HG03520 (cell line): ENCODE measurements at regions not wholly inside any gene's neighbourhood (a gene's known extent, or its start where the extent isn't known, plus 50 kb on each side); places are given as distances from the start of the nearest gene placed in this dataset.
"Not testable (repeated sequence)": the region's sequence is repeated elsewhere in the genome, so short reads cannot be mapped to it uniquely, and the experiment has no call there.

Experiments
- ATAC-seq: cut with Tn5 transposase; IDR thresholded peaks from one replicate; pipeline ENCODE4 v1.9.1; 2021; ENCODE audit warnings: mild to moderate bottlenecking, moderate library complexity; ENCODE audit not compliant: unreplicated experiment

- no peak for ATAC-seq
These were observed 136.9 kb upstream of the FBXO11 start for GRCh38 chr2:48043131-48043700.

- no peak for ATAC-seq
These were observed 137.4 kb upstream of the FBXO11 start for GRCh38 chr2:48043746-48044145.

GRCh38 chr2:48045613-48046012 is 139.3 kb upstream of the FBXO11 start:
- ATAC-seq: no peak

GRCh38 chr2:48048476-48049171 is 142.3 kb upstream of the FBXO11 start:
- no peak for ATAC-seq

GRCh38 chr2:48049371-48049770 is 143.1 kb upstream of the FBXO11 start:
- no peak for ATAC-seq

GRCh38 chr2:48050711-48051110 is 144.4 kb upstream of the FBXO11 start:
- ATAC-seq: no peak

- ATAC-seq: no peak
These were observed 153.7 kb upstream of the FBXO11 start for GRCh38 chr2:48059975-48060374.

- ATAC-seq: not testable (repeated sequence)
These were observed 155.4 kb upstream of the FBXO11 start for GRCh38 chr2:48061656-48062055.

GRCh38 chr2:48065096-48065495 is 158.8 kb upstream of the FBXO11 start:
- ATAC-seq: no peak

- ATAC-seq: no peak
These were observed 159.7 kb upstream of the FBXO11 start for GRCh38 chr2:48066000-48066399.

GRCh38 chr2:48069769-48070168 is 163.5 kb upstream of the FBXO11 start:
- ATAC-seq: no peak

- ATAC-seq: no peak
These were observed 164.1 kb upstream of the FBXO11 start for GRCh38 chr2:48070415-48070814.

- ATAC-seq: no peak
These were observed 166.3 kb upstream of the FBXO11 start for GRCh38 chr2:48072583-48072982.

GRCh38 chr2:48075631-48076030 is 169.3 kb upstream of the FBXO11 start:
- ATAC-seq: no peak

- no peak for ATAC-seq
These were observed 174.4 kb upstream of the FBXO11 start for GRCh38 chr2:48080534-48081316.

GRCh38 chr2:48081317-48081628 is 175.0 kb upstream of the FBXO11 start:
- no peak for ATAC-seq

- no peak for ATAC-seq
These were observed 179.6 kb upstream of the FBXO11 start for GRCh38 chr2:48085888-48086287.

- no peak for ATAC-seq
These were observed 182.7 kb upstream of the FBXO11 start for GRCh38 chr2:48088994-48089393.

GRCh38 chr2:48089644-48090043 is 183.3 kb upstream of the FBXO11 start:
- no peak for ATAC-seq

GRCh38 chr2:48092846-48093803 is 186.8 kb upstream of the FBXO11 start:
- ATAC-seq: no peak

GRCh38 chr2:48096765-48097164 is 190.5 kb upstream of the FBXO11 start:
- not testable (repeated sequence) for ATAC-seq
